ENCODE measurements at regions not wholly inside any gene's neighbourhood (a gene's known extent, or its start where the extent isn't known, plus 50 kb on each side); places are given as distances from the start of the nearest gene placed in this dataset.

DNA sequence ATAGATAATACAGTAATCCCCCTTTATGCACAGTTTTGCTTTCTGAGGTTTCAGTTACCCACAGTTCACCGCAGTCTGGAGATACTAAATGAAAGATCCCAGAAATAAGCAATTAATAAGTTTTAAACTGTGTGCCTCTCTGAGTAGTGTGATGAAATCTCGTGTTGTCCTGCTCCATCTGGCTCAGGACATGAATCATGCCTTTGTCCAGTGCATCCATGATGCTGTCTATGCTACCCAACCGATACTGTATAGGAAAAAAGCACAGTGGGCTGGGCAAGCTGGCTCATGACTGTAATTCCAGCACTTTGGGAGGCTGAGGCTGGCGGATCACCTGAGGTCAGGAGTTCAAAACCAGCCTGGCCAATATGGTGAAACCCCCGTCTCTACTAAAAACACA, 85.0 kb upstream of the SLC2A1 start:
- 78 to 95% methylated on average over 5 of the region's 5 CpGs for WGBS, 2 donors
- no peak for ATAC-seq
- Histone ChIP-seq H3K4me1 (peaks cover 28% of the 10 kb centered on the region), H3K27me3 (no peaks in the 10 kb centered on the region), H3K9me3 (no peaks in the 10 kb centered on the region), H3K4me3 (no peak overlapping the region), H3K36me3 (replicated peaks in 1 of 2; ENCODE audit: insufficient read depth in 1 of 2, low read depth in 2 of 2) (no peaks in the 10 kb centered on the region), H3K27ac (no peak overlapping the region)
- DNase-seq, result no peak
- intact Hi-C loops (cut with DNase I), result no loop called here
- TF ChIP-seq, protein P1, sequence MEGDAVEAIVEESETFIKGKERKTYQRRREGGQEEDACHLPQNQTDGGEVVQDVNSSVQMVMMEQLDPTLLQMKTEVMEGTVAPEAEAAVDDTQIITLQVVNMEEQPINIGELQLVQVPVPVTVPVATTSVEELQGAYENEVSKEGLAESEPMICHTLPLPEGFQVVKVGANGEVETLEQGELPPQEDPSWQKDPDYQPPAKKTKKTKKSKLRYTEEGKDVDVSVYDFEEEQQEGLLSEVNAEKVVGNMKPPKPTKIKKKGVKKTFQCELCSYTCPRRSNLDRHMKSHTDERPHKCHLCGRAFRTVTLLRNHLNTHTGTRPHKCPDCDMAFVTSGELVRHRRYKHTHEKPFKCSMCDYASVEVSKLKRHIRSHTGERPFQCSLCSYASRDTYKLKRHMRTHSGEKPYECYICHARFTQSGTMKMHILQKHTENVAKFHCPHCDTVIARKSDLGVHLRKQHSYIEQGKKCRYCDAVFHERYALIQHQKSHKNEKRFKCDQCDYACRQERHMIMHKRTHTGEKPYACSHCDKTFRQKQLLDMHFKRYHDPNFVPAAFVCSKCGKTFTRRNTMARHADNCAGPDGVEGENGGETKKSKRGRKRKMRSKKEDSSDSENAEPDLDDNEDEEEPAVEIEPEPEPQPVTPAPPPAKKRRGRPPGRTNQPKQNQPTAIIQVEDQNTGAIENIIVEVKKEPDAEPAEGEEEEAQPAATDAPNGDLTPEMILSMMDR (IDR thresholded peaks at IDR 0.05), result no peak
- TF ChIP-seq POLR2A (IDR thresholded peaks at IDR 0.05), result no peak

DNA sequence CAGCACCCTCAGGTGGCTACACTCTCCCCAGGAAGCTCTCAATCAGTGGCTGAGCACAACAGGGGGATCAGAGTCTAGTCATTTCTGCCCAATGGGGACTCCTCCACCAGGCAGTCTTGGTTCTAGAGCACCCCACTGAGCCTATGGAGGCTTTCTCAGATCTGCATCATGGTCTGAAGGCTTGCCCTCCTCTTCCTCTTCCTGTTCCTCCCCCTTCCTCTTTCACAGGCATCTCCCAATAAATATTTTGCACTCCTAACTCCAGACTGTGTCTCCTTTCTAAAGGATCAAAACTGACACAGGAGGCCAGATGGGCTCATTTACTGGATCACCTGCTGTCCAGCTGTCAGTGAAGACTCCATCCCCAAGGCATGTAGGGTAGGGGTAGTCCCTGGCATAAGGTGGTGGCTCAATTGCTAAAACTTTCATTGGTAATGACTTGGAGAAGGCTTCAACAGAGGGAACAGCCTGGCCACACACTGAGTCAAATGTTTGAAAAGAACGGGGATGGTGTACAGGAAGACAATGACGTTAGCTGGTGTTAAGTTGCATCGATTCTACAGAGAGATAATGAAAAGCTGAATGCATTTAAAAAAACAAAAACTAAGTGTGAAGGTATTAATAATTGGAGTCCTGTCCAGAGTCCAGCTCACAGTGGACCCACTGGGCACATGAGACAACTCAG, 84.2 kb upstream of the SLC2A1 start:
- H3K27ac ChIP-seq, result no peak overlapping the region
- ATAC-seq, result no peak
- no peaks in the 10 kb centered on the region for H3K36me3 ChIP-seq (replicated peaks in 1 of 2; ENCODE audit: insufficient read depth in 1 of 2, low read depth in 2 of 2)
- no peaks in the 10 kb centered on the region for H3K27me3 ChIP-seq
- no peaks in the 10 kb centered on the region for H3K9me3 ChIP-seq
- no peak for DNase-seq
- intact Hi-C loops (cut with DNase I), result no loop called here
- WGBS, 2 donors, result 90 to 92% methylated on average over 3 of the region's 3 CpGs
- TF ChIP-seq POLR2A (IDR thresholded peaks at IDR 0.05), result no peak
- TF ChIP-seq, protein P1 (IDR thresholded peaks at IDR 0.05), result no peak
- H3K4me3 ChIP-seq, result no peak overlapping the region
- peaks cover 28% of the 10 kb centered on the region for H3K4me1 ChIP-seq

DNA sequence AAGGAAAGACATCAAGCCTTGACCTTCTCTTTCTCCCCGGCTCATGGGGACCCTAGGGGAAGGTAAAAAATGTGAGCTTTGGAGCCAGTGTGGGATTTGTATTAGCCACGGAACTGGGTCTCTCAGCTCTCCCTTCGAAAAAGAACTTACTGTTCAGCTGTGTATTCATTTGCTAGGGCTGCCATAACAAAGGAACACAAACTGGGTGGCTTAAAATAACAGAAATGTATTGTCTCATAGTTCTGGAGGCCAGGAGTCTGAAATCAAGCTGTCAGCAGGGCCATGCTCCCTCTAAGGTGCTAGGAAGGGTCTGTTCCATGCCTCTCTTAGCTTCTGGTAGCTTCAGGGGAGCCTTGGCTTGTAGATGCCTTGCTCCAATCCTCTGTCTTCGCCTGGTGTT, 83.5 kb upstream of the SLC2A1 start:
- Histone ChIP-seq H3K9me3 (no peaks in the 10 kb centered on the region), H3K36me3 (replicated peaks in 1 of 2; ENCODE audit: insufficient read depth in 1 of 2, low read depth in 2 of 2) (no peaks in the 10 kb centered on the region), H3K4me3 (no peak overlapping the region), H3K27me3 (no peaks in the 10 kb centered on the region), H3K4me1 (peaks cover 28% of the 10 kb centered on the region), H3K27ac (no peak overlapping the region)
- intact Hi-C loops (cut with DNase I), result no loop called here
- ATAC-seq (no peak), DNase-seq (no peak)
- WGBS, 2 donors, result 93 to 95% methylated on average over 3 to 4 of the region's 4 CpGs
- TF ChIP-seq POLR2A (IDR thresholded peaks at IDR 0.05), result no peak
- TF ChIP-seq, protein P1 (IDR thresholded peaks at IDR 0.05), result no peak

DNA sequence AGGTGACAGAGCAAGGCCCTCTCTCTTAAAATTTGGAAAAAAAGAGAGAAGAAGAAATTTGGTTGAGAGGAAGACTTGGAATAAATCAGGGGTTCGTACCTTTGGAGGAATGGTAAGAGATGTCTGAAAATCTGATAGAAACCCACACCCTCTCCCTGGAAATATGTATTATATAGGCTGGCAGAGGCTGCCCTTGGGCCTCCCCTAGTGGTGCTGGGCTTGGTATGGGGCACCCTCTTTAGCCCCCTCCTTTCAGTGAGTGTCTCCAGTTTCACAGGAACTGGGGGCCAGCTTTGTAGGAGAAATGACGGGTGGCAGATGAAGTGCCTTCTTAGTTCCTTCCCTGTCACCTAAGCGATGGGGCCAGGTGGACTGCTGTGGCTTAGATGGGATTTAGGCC, 82.9 kb upstream of the SLC2A1 start:
- DNase-seq (no peak), ATAC-seq (no peak)
- no peaks in the 10 kb centered on the region for H3K9me3 ChIP-seq
- H3K27me3 ChIP-seq, result no peaks in the 10 kb centered on the region
- peaks cover 28% of the 10 kb centered on the region for H3K4me1 ChIP-seq
- no peak overlapping the region for H3K27ac ChIP-seq
- H3K4me3 ChIP-seq, result no peak overlapping the region
- WGBS, 2 donors, result 93 to 96% methylated on average over 2 to 3 of the region's 3 CpGs
- intact Hi-C loops (cut with DNase I), result no loop called here
- no peaks in the 10 kb centered on the region for H3K36me3 ChIP-seq (replicated peaks in 1 of 2; ENCODE audit: insufficient read depth in 1 of 2, low read depth in 2 of 2)
- TF ChIP-seq, protein P1 (IDR thresholded peaks at IDR 0.05), result no peak
- no peak for TF ChIP-seq POLR2A (IDR thresholded peaks at IDR 0.05)

All from body of pancreas (tissue), 4 donors.